ENCODE measurements at regions not wholly inside any gene's neighbourhood (a gene's known extent, or its start where the extent isn't known, plus 50 kb on each side); places are given as distances from the start of the nearest gene placed in this dataset.
A peak's percentile ranks its signal among the peaks of the same experiment; 100 is the strongest.

GRCh38 chr4:164252286-164252685, 501.6 kb upstream of the SMIM31 start:
- Histone ChIP-seq H2AFZ (ENCODE audit: low read depth, low read length) (no peak overlapping the region), H3K9ac (ENCODE audit: low read length) (no peak overlapping the region), H3K27ac (ENCODE audit: low read length) (no peak overlapping the region), H3K27me3 (ENCODE audit: insufficient read depth, low read depth, low read length) (no peaks in the 10 kb centered on the region), H3K9me3 (ENCODE audit: low read length) (no peaks in the 10 kb centered on the region), H3K4me2 (ENCODE audit: low read length) (no peak overlapping the region), H3K4me3 (ENCODE audit: low read length) (no peak overlapping the region), H3K9me2 (ENCODE audit: insufficient read depth, low read length) (no peaks in the 10 kb centered on the region), H3K79me2 (replicated peaks; ENCODE audit: insufficient read depth, low read length) (no peaks in the 10 kb centered on the region), H4K20me1 (ENCODE audit: insufficient read depth) (no peaks in the 10 kb centered on the region), H3F3A (ENCODE audit: insufficient read depth, low read length, poor library complexity, severe bottlenecking) (no peaks in the 10 kb centered on the region), H3K36me3 (ENCODE audit: insufficient read depth, low read length) (no peaks in the 10 kb centered on the region)
- no peak for TF ChIP-seq EP300 (conservative IDR thresholded peaks at IDR 0.05; ENCODE audit: poor library complexity, severe bottlenecking)
- no peak for TF ChIP-seq RAD21 (conservative IDR thresholded peaks at IDR 0.05)
- TF ChIP-seq, protein P1, sequence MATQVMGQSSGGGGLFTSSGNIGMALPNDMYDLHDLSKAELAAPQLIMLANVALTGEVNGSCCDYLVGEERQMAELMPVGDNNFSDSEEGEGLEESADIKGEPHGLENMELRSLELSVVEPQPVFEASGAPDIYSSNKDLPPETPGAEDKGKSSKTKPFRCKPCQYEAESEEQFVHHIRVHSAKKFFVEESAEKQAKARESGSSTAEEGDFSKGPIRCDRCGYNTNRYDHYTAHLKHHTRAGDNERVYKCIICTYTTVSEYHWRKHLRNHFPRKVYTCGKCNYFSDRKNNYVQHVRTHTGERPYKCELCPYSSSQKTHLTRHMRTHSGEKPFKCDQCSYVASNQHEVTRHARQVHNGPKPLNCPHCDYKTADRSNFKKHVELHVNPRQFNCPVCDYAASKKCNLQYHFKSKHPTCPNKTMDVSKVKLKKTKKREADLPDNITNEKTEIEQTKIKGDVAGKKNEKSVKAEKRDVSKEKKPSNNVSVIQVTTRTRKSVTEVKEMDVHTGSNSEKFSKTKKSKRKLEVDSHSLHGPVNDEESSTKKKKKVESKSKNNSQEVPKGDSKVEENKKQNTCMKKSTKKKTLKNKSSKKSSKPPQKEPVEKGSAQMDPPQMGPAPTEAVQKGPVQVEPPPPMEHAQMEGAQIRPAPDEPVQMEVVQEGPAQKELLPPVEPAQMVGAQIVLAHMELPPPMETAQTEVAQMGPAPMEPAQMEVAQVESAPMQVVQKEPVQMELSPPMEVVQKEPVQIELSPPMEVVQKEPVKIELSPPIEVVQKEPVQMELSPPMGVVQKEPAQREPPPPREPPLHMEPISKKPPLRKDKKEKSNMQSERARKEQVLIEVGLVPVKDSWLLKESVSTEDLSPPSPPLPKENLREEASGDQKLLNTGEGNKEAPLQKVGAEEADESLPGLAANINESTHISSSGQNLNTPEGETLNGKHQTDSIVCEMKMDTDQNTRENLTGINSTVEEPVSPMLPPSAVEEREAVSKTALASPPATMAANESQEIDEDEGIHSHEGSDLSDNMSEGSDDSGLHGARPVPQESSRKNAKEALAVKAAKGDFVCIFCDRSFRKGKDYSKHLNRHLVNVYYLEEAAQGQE (IDR thresholded peaks at IDR 0.05; ENCODE audit: borderline replicate concordance) = no peak

- H3K27ac ChIP-seq (ENCODE audit: low read length) = peak overlapping the region; percentile 58
- peaks cover 6% of the 10 kb centered on the region for H3K79me2 ChIP-seq (replicated peaks; ENCODE audit: insufficient read depth, low read length)
- H3F3A ChIP-seq (ENCODE audit: insufficient read depth, low read length, poor library complexity, severe bottlenecking) = no peaks in the 10 kb centered on the region
- H2AFZ ChIP-seq (ENCODE audit: low read depth, low read length) = no peak overlapping the region
- no peak overlapping the region for H3K4me2 ChIP-seq (ENCODE audit: low read length)
- H3K27me3 ChIP-seq (ENCODE audit: insufficient read depth, low read depth, low read length) = no peaks in the 10 kb centered on the region
- H3K9me2 ChIP-seq (ENCODE audit: insufficient read depth, low read length) = no peaks in the 10 kb centered on the region
- H3K9ac ChIP-seq (ENCODE audit: low read length) = no peak overlapping the region
- H3K9me3 ChIP-seq (ENCODE audit: low read length) = no peaks in the 10 kb centered on the region
- H3K36me3 ChIP-seq (ENCODE audit: insufficient read depth, low read length) = no peaks in the 10 kb centered on the region
- TF ChIP-seq EZH2 (IDR thresholded peaks at IDR 0.05; ENCODE audit: borderline replicate concordance, insufficient read depth, low read length, poor library complexity, severe bottlenecking) (no peak), RAD21 (conservative IDR thresholded peaks at IDR 0.05) (no peak), MXI1 (conservative IDR thresholded peaks at IDR 0.05; ENCODE audit: poor library complexity, severe bottlenecking) (no peak), SMC3 (conservative IDR thresholded peaks at IDR 0.05; ENCODE audit: poor library complexity) (no peak), POLR2AphosphoS5 (IDR thresholded peaks at IDR 0.05) (no peak), EP300 (conservative IDR thresholded peaks at IDR 0.05; ENCODE audit: poor library complexity, severe bottlenecking) (no peak), TAF1 (IDR thresholded peaks at IDR 0.05; ENCODE audit: low read depth) (no peak), CTCF (IDR thresholded peaks at IDR 0.05; ENCODE audit: poor library complexity, severe bottlenecking) (no peak)
- TF ChIP-seq, protein P1 (IDR thresholded peaks at IDR 0.05; ENCODE audit: borderline replicate concordance) = no peak
- no peak overlapping the region for H3K4me3 ChIP-seq (ENCODE audit: low read length)
- no peaks in the 10 kb centered on the region for H4K20me1 ChIP-seq (ENCODE audit: insufficient read depth)
Observed at GRCh38 chr4:164261831-164262230, 492.1 kb upstream of the SMIM31 start.
